ENCODE measurements at regions not wholly inside any gene's neighbourhood (a gene's known extent, or its start where the extent isn't known, plus 50 kb on each side); places are given as distances from the start of the nearest gene placed in this dataset.

GRCh38 chr2:78127424-78127823 is 605.2 kb upstream of the LRRTM4 start:
- TF ChIP-seq, protein P1, sequence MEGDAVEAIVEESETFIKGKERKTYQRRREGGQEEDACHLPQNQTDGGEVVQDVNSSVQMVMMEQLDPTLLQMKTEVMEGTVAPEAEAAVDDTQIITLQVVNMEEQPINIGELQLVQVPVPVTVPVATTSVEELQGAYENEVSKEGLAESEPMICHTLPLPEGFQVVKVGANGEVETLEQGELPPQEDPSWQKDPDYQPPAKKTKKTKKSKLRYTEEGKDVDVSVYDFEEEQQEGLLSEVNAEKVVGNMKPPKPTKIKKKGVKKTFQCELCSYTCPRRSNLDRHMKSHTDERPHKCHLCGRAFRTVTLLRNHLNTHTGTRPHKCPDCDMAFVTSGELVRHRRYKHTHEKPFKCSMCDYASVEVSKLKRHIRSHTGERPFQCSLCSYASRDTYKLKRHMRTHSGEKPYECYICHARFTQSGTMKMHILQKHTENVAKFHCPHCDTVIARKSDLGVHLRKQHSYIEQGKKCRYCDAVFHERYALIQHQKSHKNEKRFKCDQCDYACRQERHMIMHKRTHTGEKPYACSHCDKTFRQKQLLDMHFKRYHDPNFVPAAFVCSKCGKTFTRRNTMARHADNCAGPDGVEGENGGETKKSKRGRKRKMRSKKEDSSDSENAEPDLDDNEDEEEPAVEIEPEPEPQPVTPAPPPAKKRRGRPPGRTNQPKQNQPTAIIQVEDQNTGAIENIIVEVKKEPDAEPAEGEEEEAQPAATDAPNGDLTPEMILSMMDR (IDR thresholded peaks at IDR 0.05 in 4 of 5, conservative IDR thresholded peaks at IDR 0.05 in 1 of 5), result no peak
- no peak for TF ChIP-seq POLR2A (IDR thresholded peaks at IDR 0.05)
